ENCODE measurements at regions not wholly inside any gene's neighbourhood (a gene's known extent, or its start where the extent isn't known, plus 50 kb on each side); places are given as distances from the start of the nearest gene placed in this dataset.

GRCh38 chr13:110057052-110057451 lies 249.9 kb downstream of the COL4A1 start:
- TF ChIP-seq CTCF (conservative IDR thresholded peaks at IDR 0.05; ENCODE audit: low read depth in 2 of 2) = no peak
- no peak for TF ChIP-seq EZH2 (IDR thresholded peaks at IDR 0.05; ENCODE audit: low read depth, unreplicated experiment)
- TF ChIP-seq ZNF331 (CRISPR knock-in tag; IDR thresholded peaks at IDR 0.05; ENCODE audit: low read depth) = no peak
- TF ChIP-seq NANOG (IDR thresholded peaks at IDR 0.05; ENCODE audit: borderline replicate concordance) = no peak
- no peak for TF ChIP-seq POLR2AphosphoS5 (IDR thresholded peaks at IDR 0.05; ENCODE audit: low read depth)
- TF ChIP-seq EZH2phosphoT487 (IDR thresholded peaks at IDR 0.05; ENCODE audit: unreplicated experiment) = no peak
